Fibroblast of peridontal ligament (primary cell): ENCODE measurements at regions not wholly inside any gene's neighbourhood (a gene's known extent, or its start where the extent isn't known, plus 50 kb on each side); places are given as distances from the start of the nearest gene placed in this dataset.

ENCODE experiments used
- DNase-seq: peaks from one replicate; pipeline ENCODE4 v3.0.0-alpha.2; 2010; ENCODE audit errors: extremely low read depth

- DNase-seq = peak; percentile 52
Observed at GRCh38 chr6:119881416-119881815, 531.9 kb upstream of the MAN1A1 start.

DNA sequence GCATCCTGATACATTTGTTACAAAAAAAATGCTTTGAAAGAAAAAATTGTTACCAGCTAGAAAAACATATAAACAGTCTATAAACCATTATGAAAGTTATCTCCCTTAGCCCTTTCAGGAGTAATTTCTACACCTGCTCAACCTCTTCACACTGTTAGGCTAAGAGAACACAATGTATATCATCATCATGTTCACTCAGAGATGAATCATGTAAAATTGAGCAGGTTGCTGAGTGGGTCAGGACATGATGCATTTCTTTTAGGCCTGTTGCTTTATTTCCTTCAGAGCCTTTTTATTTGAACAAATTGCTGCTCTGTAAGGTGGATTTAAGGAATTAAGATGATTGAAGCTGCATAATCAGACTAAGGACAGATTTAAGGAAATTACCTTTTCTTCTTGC is 531.3 kb upstream of the MAN1A1 start:
- DNase-seq = no peak

GRCh38 chr6:119879731-119880130 is 530.2 kb upstream of the MAN1A1 start:
- no peak for DNase-seq

DNA sequence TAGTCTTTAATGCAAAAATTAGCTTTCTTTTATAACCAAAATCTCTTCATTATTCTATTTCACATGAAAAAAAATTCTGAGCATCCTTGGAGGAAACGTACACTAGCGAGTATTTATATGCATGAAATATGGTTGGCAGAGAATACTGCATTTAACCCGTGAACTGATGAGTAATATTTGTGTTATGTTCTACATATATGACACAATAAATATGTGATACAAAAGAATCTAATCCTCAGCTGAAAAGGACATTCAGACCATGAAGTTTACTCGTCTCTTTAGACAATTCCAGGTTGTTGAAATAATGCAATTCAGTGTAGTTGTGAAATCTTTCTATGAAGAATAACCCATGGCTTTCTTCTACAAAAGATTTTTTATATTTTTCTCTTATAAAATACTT is 524.8 kb upstream of the MAN1A1 start:
- no peak for DNase-seq

DNA sequence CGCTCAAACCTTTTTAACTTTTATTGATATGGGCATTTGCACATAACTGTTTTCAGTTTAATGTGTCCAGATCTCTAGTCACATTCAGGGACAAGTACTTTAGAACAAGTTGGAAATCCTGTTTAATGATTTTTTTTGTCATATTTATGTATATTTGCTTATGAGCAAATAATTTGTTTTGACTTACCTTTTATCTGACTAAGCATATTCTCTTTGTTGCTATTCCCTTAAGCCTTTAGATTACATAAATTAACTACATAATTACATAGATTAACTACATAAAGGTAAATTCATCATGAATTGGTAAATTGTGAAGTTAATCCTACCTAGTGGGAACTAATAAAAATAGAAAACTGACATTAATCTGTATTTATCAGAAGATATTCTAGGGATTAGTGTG is 523.5 kb upstream of the MAN1A1 start:
- DNase-seq = no peak

GRCh38 chr6:119871520-119871919 is 522.0 kb upstream of the MAN1A1 start:
- no peak for DNase-seq

DNA sequence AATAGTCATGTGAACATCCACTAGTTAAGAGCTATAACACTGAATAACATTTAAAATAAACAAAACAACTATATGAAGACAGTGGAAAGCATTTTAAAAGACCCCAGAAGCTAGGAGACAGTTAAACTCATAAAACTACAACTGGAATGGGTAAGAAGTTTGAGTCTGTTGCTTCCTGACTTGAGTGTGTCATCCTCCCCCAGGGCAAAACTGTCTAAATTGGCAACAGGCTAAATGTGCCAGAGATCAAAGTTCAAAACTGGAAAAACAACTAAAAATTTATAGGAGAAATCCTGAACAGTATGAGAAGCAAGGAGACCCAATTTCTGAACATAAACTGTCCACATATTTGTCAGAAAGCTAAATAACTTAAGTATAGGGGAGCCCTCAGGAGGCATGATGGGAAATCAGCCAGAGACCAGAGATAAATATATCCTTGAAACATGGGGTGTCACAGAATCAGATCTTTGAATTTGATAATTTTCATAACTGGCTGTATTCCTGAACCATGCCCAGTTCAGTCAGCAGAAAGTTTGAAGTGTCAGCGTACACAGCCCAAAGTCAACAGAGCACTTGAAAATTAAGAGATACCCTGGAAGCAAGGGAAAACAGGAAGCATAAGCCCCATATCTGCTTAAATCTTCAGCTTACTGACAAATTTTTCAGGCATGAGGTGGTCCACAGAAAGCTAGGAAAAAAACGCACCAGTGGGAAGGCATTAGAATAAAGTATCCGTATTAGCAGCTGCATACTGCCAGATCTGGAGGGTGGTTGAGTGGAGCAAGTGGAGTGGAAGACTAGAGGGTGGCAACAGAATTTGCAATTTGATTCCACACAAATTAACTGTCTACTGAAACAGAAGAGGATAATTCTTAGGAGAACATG is 516.1 kb upstream of the MAN1A1 start:
- no peak for DNase-seq

DNA sequence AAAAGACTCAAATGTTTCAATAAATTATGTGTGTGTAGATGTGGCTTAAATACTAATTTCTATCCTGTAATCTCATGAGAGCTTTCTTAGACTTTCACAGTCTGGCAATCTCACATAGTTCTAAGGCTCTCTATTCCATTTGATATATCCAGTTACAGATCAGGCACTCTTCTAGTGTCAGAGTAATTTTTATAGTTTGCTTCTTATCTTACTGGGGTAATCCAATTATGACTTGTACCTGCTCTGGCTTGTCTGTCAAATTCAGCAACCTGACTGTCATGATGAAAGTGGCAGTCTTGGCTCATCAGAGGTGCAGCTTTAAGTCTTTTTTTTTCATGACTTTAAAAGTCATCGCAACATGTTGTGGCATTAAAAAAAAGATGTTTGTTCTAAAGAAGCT is 513.2 kb upstream of the MAN1A1 start:
- no peak for DNase-seq

- DNase-seq = peak; percentile 41
Observed at GRCh38 chr6:119858901-119859300, 509.3 kb upstream of the MAN1A1 start.

DNA sequence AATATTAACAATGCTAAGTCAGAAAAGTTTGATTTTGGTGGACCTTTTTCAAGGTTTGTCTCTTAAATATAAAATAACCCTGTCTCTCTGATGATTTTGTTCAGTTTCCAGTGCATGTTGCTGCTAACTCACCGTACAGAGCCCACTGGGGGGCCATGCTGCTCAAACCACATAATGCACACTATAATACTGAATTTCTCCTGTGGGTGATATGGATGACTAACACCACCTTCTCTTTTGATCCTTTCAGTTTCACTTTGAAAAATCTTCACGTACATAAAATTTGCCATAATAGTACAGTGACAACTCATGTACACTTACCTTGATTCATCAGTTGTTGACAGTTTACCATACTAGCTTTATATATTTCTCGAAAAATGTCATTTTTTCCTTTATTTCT is 506.6 kb upstream of the MAN1A1 start:
- peak; percentile 27 for DNase-seq

DNA sequence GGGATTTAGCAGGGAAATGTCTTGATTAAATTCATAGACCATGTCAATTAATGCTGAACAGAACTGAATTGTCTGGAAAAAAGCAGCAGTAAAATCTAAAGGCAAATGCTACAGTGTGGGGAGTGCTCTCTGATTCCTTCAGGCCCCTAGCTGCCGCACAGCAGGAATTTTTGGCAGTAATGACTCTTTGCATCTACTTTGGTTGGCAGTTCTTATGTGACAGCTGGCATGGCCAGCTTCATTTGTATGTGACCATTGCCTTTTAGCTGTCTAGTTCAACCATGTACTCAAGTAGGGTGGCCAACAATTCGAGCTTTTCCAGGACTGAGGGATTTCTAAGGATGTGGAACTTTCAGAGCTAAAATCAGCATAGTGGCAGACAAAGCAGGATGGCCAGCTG is 499.1 kb upstream of the MAN1A1 start:
- DNase-seq = no peak

DNA sequence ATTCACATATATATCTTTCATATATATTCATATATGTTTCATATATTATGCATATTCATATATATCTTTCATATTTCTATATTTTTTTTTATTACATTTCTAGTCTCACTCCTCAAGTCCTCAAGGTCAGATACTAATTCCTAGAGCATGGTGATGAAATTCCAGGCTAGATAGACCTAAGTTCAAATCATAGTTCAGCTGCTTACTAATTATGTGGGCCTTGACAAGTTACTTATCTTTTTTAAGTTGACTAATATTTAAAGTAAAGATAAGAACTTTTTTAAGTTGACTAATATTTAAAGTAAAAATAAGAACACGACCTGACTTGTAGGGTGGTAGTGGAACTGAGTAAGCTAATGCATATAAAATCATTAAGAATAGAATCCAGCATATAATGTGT is 495.6 kb upstream of the MAN1A1 start:
- DNase-seq = no peak

GRCh38 chr6:119844387-119844786 is 494.8 kb upstream of the MAN1A1 start:
- DNase-seq = no peak

DNA sequence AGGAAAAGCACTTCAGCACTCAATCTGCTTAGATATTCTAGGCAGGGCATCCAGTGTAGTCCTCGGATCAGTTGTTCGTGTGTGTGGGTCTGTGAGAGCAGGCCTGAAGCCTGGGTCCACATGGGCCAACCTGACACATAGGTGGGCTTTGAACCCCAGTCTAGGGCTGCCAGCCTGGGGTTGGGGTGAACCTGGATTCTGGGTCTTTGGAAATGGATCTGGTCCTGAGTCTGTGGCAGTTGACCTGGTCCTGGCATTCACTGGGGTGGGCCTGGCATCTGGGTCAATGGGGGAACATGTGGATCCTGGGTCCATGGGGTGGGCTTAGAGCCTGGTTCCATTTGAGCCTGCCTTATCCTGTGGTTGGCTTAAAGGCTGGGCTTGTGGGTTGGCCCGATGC is 492.6 kb upstream of the MAN1A1 start:
- no peak for DNase-seq

DNA sequence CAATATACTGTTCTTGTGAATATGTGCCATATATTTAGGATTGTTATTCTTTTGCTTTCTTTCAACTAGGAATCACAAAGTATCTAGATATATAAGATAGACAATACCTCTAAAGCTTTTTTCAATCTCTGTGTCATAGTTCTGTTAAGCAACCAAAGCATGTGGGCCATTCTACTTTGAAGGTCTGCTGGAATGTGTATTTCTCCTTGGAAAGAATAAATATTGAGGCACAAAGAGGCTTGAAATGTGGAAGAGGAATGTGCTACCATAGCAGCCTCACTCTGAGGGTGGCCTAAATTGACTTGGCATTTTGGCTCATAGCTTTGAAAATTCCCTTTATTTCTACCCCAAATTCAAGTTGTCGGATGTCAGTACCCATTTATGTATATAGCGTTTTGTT is 488.5 kb upstream of the MAN1A1 start:
- DNase-seq = no peak

DNA sequence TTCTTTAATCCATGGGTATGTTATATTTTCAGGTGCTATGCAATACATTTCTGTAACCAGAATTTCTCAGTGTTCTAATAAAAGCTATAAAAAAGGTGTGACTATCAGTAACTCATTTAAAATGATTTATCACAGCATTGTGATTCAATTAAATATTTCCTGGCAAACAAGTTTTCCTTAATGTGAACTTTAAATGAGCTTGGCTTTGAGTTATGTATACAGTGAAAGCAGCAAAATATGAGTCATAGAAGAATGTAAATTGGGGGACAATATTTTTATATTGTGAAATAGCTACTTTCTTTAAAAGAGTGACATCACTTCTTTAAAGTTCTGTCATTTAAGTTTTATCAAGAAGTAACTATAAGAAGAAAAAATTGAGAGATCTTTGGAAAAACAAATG is 484.9 kb upstream of the MAN1A1 start:
- DNase-seq = no peak

- no peak for DNase-seq
Observed at GRCh38 chr6:119832411-119832810, 482.9 kb upstream of the MAN1A1 start.

GRCh38 chr6:119830494-119831295 is 481.1 kb upstream of the MAN1A1 start:
- peak; percentile 14 for DNase-seq

DNA sequence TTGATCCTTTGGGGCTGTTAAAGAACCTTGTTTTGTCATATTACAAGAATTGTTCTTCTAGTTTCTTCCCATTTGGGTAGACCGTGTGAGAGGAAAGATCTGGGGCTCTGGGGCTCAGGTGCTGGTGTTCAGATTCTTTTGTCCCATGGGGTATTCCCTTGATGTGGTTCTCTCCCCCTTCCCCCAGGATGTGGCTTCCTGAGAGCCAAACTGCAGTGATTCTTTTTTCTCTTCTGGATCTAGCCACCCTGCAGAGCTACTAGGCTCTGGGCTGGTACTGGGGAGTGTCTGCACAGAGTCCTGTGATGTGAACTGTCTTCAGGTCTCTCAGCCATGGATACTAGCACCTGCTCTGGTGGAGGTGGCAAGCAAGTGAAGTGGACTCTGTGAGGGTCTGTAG is 480.5 kb upstream of the MAN1A1 start:
- DNase-seq = no peak

- DNase-seq = peak; percentile 11
Observed at GRCh38 chr6:119829499-119829898, 479.9 kb upstream of the MAN1A1 start.

DNA sequence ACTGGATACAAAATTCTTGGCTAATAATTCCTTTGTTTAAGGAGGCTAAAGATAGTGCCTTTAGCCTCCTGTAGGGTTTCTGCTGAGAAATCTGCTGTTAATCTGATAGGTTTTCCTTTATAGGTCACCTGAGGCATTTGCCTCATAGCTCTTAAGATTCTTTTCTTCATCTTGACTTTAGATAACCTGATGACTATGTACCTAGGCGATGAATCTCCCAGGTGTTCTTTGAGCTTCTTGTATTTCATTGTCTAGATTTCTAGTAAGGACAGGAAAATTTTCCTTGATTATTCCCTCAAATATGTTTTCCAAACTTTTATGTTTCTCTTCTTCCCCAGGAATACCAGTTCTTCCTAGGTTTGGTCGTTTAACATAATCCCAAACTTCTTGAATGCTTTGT is 479.4 kb upstream of the MAN1A1 start:
- no peak for DNase-seq

DNA sequence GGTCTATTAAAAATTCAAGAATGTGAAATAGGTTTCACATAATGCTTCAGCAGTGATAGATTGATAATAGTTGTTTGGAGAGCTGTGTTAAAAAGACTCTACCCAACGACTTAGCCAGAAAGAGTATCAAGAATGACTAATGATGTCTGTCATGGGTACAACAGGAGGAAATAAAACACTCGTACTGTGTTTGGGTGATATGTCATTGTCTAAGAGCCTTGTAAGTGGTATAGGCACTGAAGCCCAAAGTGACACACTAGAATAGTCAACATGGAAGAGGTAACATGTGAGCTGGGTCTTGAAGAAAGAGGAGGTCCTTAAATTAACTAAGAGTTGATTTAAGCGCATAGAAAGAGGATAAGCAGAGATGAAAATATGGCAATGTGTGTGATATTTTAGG is 471.8 kb upstream of the MAN1A1 start:
- no peak for DNase-seq

GRCh38 chr6:119818876-119819275 is 469.3 kb upstream of the MAN1A1 start:
- no peak for DNase-seq
